Tibial nerve (tissue), 4 donors: ENCODE measurements at regions not wholly inside any gene's neighbourhood (a gene's known extent, or its start where the extent isn't known, plus 50 kb on each side); places are given as distances from the start of the nearest gene placed in this dataset.

Source experiments
- DNase-seq, 2 donors: peaks; one replicate each; pipeline ENCODE4 v3.0.0-alpha.2; 2019; ENCODE audit warnings: low spot score in 2 of 2
- H3K27ac ChIP-seq, 4 donors: fragments of 200-600 bp; sonication (generic) in 3 of 4; one replicate each; pipeline ENCODE4 v1.5.1; 2017 to 2019; ENCODE audit warnings: mild to moderate bottlenecking in 1 of 4
- H3K27me3 ChIP-seq, 2 donors: fragments of 200-600 bp; sonication (generic) in 1 of 2; one replicate each; pipeline versions ENCODE4 v1.5.1 to v1.6.0; 2017 to 2019
- H3K36me3 ChIP-seq, 3 donors: fragments of 200-600 bp; sonication (generic); one replicate each; pipeline ENCODE4 v1.5.1; 2018 to 2019
- H3K4me1 ChIP-seq, 4 donors: fragments of 200-600 bp; sonication (generic) in 3 of 4; one replicate each; pipeline ENCODE4 v1.5.1; 2017 to 2019
- H3K4me3 ChIP-seq, 4 donors: fragments of 200-600 bp; sonication (generic) in 3 of 4; one replicate each; pipeline ENCODE4 v1.5.1; 2017 to 2019; ENCODE audit warnings: mild to moderate bottlenecking in 1 of 4, moderate library complexity in 1 of 4
- H3K9me3 ChIP-seq, 4 donors: fragments of 200-600 bp; sonication (generic) in 3 of 4; one replicate each; pipeline ENCODE4 v1.5.1; 2017 to 2019
- CTCF ChIP-seq, 5 experiments: fragments of 200-600 bp in 3 of 5; fragments of 450-650 bp in 2 of 5; sonication (generic) in 3 of 5; IDR thresholded peaks; one replicate each; pipeline ENCODE4 v1.5.1; 2016 to 2019; ENCODE audit warnings: antibody characterized with exemption in 5 of 5, mild to moderate bottlenecking in 3 of 5, moderate library complexity in 2 of 5
- EP300 ChIP-seq, 2 donors: sonication (generic); formaldehyde crosslinking; IDR thresholded peaks; one replicate each; pipeline ENCODE4 v1.6.1; 2017; ENCODE audit warnings: antibody characterized with exemption in 2 of 2, mild to moderate bottlenecking in 1 of 2
- POLR2A ChIP-seq, 2 donors: fragments of 450-650 bp; IDR thresholded peaks; one replicate each; pipeline ENCODE4 v1.6.1; 2017; ENCODE audit warnings: antibody characterized with exemption in 2 of 2, mild to moderate bottlenecking in 2 of 2, moderate library complexity in 2 of 2
- WGBS, 2 donors: methylation state at CpG; one replicate each; pipeline ENCODE4 v1.1.5; 2018; 5-methylcytosine and 5-hydroxymethylcytosine counted together

GRCh38 chr1:80993154-80993980, 807.4 kb upstream of the ADGRL2 start:
- Histone ChIP-seq H3K4me1 (peaks cover 0 to 12% (median 0%) of the 10 kb centered on the region in 4 donors), H3K27ac (no peak overlapping the region), H3K36me3 (no peaks in the 10 kb centered on the region), H3K27me3 (no peaks in the 10 kb centered on the region), H3K4me3 (no peak overlapping the region), H3K9me3 (no peaks in the 10 kb centered on the region)
- WGBS, 2 donors, result 60 to 68% methylated on average over 4 of the region's 4 CpGs
- DNase-seq, result no peak
- no peak for TF ChIP-seq POLR2A (IDR thresholded peaks at IDR 0.05)
- TF ChIP-seq EP300 (IDR thresholded peaks at IDR 0.05), result no peak
- TF ChIP-seq CTCF (IDR thresholded peaks at IDR 0.05), result no peak

- Histone ChIP-seq H3K36me3 (no peaks in the 10 kb centered on the region), H3K4me3 (no peak overlapping the region), H3K4me1 (peaks cover 0 to 8% (median 0%) of the 10 kb centered on the region in 4 donors), H3K27ac (no peak overlapping the region), H3K27me3 (no peaks in the 10 kb centered on the region), H3K9me3 (no peaks in the 10 kb centered on the region)
- WGBS, 2 donors, result 52 to 78% methylated on average over 2 of the region's 2 CpGs
- TF ChIP-seq EP300 (IDR thresholded peaks at IDR 0.05) (no peak), CTCF (IDR thresholded peaks at IDR 0.05) (no peak), POLR2A (IDR thresholded peaks at IDR 0.05) (no peak)
- no peak for DNase-seq
Measured at GRCh38 chr1:80989455-80989854, 811.3 kb upstream of the ADGRL2 start.

- no peak overlapping the region for H3K27ac ChIP-seq
- TF ChIP-seq POLR2A (IDR thresholded peaks at IDR 0.05) (no peak), CTCF (IDR thresholded peaks at IDR 0.05) (no peak), EP300 (IDR thresholded peaks at IDR 0.05) (no peak)
- H3K36me3 ChIP-seq, result no peaks in the 10 kb centered on the region
- 44 to 53% methylated on average over 4 of the region's 4 CpGs for WGBS, 2 donors
- H3K9me3 ChIP-seq, result no peaks in the 10 kb centered on the region
- no peak overlapping the region for H3K4me3 ChIP-seq
- peaks cover 0 to 8% (median 0%) of the 10 kb centered on the region in 4 donors for H3K4me1 ChIP-seq
- no peaks in the 10 kb centered on the region for H3K27me3 ChIP-seq
- no peak for DNase-seq
Measured at GRCh38 chr1:80988926-80989325, 811.8 kb upstream of the ADGRL2 start.

GRCh38 chr1:80987824-80988223, 812.9 kb upstream of the ADGRL2 start:
- no peak for TF ChIP-seq EP300 (IDR thresholded peaks at IDR 0.05)
- no peak for TF ChIP-seq CTCF (IDR thresholded peaks at IDR 0.05)
- TF ChIP-seq POLR2A (IDR thresholded peaks at IDR 0.05), result no peak
- DNase-seq, result no peak
- Histone ChIP-seq H3K9me3 (no peaks in the 10 kb centered on the region), H3K4me1 (peaks cover 0 to 3% (median 0%) of the 10 kb centered on the region in 4 donors), H3K4me3 (no peak overlapping the region), H3K36me3 (no peaks in the 10 kb centered on the region), H3K27ac (no peak overlapping the region), H3K27me3 (no peaks in the 10 kb centered on the region)
- WGBS, 2 donors, result 82 to 91% methylated on average over 1 of the region's 1 CpG

GRCh38 chr1:80987106-80987505, 813.6 kb upstream of the ADGRL2 start:
- Histone ChIP-seq H3K27me3 (no peaks in the 10 kb centered on the region), H3K4me3 (no peak overlapping the region), H3K27ac (no peak overlapping the region), H3K36me3 (no peaks in the 10 kb centered on the region), H3K4me1 (peaks cover 0 to 3% (median 0%) of the 10 kb centered on the region in 4 donors), H3K9me3 (no peaks in the 10 kb centered on the region)
- DNase-seq, result no peak
- TF ChIP-seq POLR2A (IDR thresholded peaks at IDR 0.05) (no peak), CTCF (IDR thresholded peaks at IDR 0.05) (no peak), EP300 (IDR thresholded peaks at IDR 0.05) (no peak)
- 44 to 58% methylated on average over 2 of the region's 2 CpGs for WGBS, 2 donors
